NCI-H510A treated with DMSO at 0.1 percent for 48 hours (cell line): ENCODE measurements at regions not wholly inside any gene's neighbourhood (a gene's known extent, or its start where the extent isn't known, plus 50 kb on each side); places are given as distances from the start of the nearest gene placed in this dataset.
"Not testable (repeated sequence)": the region's sequence is repeated elsewhere in the genome, so short reads cannot be mapped to it uniquely, and the experiment has no call there.

Experiments used
- DNase-seq: peaks from one replicate; lab custom pipeline; 2025; lab: John Stamatoyannopoulos, UW

GRCh38 chr12:131312793-131313545, 359.3 kb downstream of the ADGRD1 start:
- DNase-seq: no peak

GRCh38 chr12:131313635-131314034, 359.9 kb downstream of the ADGRD1 start:
- no peak for DNase-seq

- no peak for DNase-seq
Measured at GRCh38 chr12:131314524-131315090, 360.9 kb downstream of the ADGRD1 start.

DNA sequence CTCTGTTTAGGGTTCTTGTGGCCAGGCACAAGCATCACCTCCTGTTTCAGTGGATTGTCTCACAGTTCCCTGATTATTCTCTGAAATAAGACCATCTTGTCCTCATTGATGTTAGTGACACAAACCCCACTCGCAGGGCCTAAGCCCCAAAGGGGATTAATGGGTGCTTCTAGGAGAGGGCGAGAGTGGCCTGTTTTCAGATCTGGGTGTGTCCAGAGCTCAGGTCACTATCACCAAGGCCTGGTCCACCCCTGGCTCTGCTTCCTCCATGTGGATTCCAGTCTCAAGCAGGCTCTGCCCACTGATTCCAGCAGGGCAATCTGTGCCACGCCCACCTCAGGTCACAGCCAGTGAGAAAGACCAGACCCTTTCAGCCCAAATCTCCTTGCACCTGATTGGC, 361.9 kb downstream of the ADGRD1 start:
- no peak for DNase-seq

GRCh38 chr12:131316388-131316787, 362.7 kb downstream of the ADGRD1 start:
- DNase-seq: no peak

DNA sequence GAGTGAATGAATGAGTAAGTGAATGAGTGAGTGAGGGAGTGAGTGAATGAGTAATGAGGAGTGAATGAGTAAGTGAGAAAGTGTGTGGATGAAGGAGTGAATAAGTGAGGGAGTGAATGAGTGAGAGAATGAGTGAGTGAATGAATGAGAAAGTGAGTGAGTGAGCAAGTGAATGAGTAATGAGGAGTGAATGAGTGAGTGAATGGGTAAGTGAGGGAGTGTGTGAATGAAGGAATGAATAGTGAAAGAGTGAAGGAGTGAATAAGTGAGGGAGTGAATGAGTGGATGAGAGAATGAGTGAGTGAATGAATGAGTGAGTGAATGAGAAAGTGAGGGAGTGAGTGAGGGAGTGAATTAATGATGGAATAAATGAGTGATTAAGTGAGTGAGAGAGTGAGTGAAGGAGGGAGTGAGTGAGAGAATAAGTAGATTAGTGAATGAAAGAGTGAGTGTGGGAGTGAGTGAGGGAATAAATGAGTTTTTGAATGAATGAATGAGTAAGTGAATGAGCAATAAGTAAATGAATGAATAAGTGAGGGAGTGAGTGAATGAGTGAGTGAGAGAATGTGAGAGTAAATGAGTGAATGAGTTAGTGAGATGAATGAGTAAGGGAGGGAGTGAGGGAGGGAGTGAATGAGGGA, 364.5 kb downstream of the ADGRD1 start:
- no peak for DNase-seq

DNA sequence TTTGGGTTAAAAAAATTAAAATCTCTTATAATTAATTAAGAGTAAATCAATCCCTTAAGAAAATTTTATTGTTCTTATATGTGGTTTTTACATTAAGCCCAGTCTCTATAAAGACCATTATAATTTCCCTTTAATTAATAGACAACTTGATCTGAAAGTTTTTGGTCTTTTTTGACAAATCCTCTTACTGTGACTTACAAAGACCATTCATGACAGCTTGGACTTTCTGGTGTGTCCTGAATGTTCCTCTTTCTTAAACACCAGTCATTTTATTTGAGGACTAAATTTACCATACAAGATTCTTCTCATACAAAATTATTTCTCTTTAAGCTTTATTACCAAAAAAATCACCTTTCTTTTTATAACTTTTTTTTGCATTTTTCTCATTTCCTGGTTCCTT, 368.3 kb downstream of the ADGRD1 start:
- DNase-seq: no peak

DNA sequence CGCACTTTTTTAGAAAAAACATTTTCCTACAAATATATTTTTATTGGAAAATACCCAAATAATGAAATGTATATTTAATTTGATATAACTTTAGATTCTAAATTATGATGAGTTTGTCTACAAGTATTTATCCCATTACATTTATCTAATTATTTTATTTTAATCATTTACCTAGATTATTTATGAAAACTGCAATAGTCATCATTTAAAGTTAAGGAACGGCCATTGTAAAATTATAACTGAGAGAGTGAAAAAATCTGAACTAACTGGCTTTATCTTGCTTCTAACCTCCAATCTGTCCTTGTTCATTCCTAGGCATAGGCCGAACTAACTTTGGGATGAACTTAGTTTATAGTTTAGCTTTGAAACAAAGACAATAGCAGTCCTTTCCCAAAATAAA, 368.8 kb downstream of the ADGRD1 start:
- not testable (repeated sequence) for DNase-seq

GRCh38 chr12:131323879-131324278, 370.2 kb downstream of the ADGRD1 start:
- no peak for DNase-seq

GRCh38 chr12:131327521-131328488, 374.1 kb downstream of the ADGRD1 start:
- DNase-seq: no peak

DNA sequence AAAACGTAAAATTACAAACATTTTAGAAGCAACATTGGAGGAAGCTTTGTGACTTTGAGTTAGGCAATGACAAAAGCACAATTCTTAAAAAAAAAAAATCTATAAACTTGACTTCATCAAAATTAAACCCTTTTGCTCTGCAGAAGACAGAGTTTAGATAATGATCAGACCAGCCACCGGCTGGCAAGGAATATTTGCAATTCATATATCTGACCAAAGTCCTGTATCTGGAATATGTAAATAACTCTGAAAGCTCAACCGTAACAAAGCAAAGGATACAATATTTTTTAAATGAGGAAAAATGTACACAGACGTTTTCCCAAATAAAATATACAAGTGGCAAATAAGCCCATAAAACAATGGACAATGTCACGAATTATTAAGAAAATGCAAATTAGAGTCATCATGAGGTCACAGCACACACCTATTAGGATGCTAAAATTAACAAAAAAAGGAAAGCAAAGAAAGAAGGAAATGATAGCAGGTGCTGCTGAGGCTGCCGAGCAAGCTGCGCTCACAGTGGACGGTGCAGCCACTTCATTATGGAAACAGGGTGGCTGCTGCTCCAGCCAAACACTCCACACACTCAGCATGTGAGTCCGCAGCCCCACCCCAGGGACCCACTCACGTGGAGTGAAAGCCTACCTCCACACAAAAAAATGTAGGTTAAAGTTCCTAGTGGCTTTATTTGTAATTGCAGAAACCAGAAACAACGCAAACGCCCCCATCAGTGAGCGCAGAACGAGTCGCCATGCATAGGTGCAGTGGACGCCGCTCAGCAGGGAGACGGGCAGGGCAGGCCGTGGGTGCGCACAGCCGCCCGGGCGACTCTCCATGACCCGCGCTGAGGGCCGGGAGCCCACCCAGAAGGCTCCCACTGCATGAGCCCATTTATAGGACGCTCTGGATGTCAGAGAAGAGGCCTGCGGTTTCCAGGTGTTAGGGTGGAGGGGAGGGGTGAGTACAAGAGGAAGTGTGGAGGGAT, 375.4 kb downstream of the ADGRD1 start:
- DNase-seq: not testable (repeated sequence)

DNA sequence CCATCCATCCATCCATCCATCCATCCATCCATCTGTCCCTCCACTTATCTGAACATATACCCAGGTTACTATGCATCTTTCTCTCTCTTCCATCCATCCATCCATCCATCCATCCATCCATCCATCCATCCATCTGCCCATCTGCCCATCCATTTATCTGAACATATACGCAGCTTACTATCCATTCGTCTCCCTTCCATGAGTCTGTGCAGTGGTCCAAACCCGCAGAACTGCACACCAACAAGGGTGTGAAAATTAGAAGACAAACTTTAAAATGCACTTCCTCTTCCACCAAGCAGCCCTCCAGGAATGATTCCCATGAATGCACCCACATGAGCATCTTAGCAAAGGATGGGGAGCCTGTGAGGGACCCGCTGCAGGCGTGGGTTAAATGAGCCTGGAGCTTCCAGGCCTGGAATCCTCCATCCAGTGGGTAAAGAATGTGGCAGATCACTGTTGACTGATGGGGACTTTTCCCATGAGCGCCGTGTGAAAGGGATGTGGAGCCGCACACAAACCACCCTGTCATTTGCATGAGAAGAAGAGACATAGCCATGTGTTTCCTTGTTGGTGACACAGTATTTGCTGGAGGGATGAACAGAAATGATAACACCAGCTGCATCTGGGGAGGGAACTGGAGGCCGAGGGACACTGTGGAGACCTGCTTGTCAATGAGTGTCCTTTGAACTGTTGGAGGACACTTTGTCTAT, 376.6 kb downstream of the ADGRD1 start:
- DNase-seq: no peak

DNA sequence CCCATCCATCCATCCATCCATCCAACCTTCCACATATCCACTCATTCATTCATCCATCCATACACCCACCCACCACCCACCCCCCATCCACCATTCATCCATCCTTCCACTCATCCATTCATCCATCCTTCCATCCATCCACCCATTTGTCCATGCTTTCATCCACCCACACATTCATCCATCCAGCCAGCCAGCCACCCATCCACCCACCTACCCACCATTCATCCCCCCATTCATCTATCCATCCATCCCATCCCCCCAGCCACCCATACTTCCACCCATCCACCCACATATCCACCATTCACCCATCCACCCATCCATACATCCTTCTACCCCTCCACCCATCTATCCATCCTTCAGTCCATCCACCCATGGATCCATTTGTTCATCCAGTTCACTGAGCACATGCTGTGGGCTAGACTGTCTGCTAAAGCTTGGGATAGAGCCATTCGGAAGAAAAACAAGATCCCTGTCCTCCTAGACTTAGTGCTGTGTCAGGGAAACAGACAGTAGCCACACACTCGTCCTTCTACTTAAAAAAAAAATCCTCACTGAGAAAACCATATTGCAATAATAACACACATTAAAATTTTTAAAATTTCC, 377.5 kb downstream of the ADGRD1 start:
- no peak for DNase-seq

DNA sequence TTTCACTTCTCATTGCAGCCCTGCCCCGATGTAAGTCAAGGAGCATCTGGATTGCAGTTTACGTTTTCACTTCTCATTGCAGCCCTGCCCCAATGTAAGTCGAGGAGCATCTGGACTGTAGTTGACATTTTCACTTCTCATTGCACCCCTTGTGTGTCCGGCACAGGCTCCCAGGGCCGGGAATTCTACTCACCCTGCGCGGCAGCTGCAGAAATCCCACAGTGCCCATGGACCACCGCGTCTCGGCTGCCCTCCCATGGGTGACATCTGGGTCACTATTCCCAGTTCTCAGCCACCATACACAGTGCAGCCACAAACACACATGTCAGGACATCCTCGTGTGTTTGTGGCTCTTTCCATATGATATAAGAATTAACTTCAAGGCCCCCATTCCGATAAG, 378.5 kb downstream of the ADGRD1 start:
- no peak for DNase-seq

GRCh38 chr12:131333136-131333535, 377.8 kb upstream of the SFSWAP start:
- no peak for DNase-seq

DNA sequence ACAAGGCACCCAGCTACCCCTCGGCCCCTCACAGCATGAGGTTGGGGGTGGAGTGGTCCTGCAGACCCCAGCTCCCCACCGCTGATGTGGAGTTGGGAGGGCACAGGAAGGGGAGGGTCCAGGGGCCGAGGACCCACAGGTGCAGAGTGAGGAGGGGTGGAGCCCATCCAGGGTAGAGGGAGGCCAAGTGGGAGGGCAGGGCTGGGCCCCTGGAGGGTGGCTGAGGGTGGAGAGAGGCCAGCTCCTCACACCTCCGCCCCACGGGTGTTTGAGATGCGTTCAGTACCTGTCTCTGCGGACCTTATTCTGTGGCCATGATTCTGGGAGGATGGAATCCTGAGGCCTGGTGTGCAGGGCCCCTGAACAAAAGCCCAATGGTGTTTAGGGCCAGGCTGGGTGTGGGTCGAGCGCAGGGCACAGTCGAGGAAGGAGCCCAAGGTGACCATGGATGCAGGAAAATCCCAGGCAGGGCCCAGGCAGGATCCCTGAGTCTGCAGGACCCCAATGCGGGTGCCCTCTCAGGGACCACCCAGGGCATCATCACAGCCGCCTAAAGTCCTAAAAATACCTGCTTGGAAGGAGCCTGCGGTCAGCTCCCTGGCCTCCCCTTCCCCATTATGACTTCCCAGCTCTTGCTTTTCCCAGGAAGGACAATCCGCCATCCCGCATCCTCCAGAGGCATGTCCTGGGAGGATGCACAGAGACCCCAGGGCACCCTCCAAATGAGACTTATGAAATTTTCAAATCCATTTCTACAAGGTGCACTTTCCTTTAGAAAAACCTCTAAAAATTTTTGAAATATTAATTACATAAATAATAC, 377.1 kb upstream of the SFSWAP start:
- DNase-seq: no peak

DNA sequence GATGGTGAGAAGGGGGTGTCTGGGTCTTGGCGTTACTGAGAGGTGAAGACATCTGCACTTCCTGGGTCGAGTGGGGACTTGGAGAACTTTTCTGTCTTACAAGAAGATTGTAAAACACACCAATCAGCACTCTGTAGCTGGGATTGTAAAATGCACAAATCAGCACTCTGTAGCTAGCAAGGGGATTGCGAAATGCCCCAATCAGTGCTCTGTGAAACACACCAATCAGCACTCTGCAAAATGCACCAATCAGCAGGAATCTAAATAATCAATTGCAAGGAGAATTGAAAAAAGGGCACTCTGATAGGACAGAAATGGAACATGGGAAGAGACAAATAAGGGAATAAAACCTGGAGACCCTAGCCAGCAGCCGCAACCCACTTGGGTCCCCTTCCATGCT, 376.1 kb upstream of the SFSWAP start:
- DNase-seq: no peak

- DNase-seq: no peak
Measured at GRCh38 chr12:131335456-131335855, 375.4 kb upstream of the SFSWAP start.

DNA sequence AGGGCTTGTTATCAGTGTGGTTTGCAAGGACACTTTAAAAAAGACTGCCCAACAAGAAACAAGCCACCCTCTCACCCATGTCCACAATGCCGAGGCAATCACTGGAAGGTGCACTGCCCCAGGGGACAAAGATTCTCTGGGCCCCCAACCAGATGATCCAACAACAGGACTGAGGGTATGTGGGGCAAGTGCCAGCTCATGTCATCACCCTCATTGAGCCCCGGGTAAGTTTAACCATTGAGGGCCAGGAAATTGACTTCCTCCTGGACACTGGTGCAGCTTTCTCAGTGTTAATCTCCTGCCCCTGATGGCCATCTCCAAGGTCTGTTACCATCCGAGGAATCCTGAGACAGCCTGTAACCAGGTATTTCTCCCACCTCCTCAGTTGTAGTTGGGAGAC, 373.0 kb upstream of the SFSWAP start:
- DNase-seq: not testable (repeated sequence)
